H1 (cell line): ENCODE measurements at regions not wholly inside any gene's neighbourhood (a gene's known extent, or its start where the extent isn't known, plus 50 kb on each side); places are given as distances from the start of the nearest gene placed in this dataset.

Source experiments
- CTCF ChIA-PET: fragments of 300-600 bp; sonication (Branson Sonifier 250); formaldehyde crosslinking; loops from one replicate; lab custom pipeline; 2021; ENCODE audit not compliant: partially characterized antibody; lab: Charles Lee
- POLR2A ChIA-PET: fragments of 300-600 bp; sonication (Branson Sonifier 250); formaldehyde crosslinking; loops from one replicate; lab custom pipeline; 2021; ENCODE audit warnings: inconsistent platforms; ENCODE audit not compliant: partially characterized antibody; lab: Charles Lee
- DNase-seq, 2 experiments: peaks; one replicate each; pipeline versions ENCODE4 v3.0.0 to v3.0.0-alpha.2; 2010 to 2022; ENCODE audit warnings: low spot score in 2 of 2, low read depth in 1 of 2, mixed read lengths in 1 of 2
- FAIRE-seq: peaks from 2 replicates; lab custom pipeline; 2011; peaks lifted over from hg19 to GRCh38; lab: Jason Lieb, UNC
- H2AFZ ChIP-seq: 2 replicates; pipeline ENCODE4 v1.8.1; 2012; ENCODE audit warnings: low read length, inconsistent platforms
- H2AK5ac ChIP-seq: 2 replicates; pipeline ENCODE4 v1.6.1; 2013; ENCODE audit warnings: low read depth, low read length
- H2BK120ac ChIP-seq: replicated peaks from 2 replicates; pipeline ENCODE3; 2013; ENCODE audit warnings: low read depth, low read length, inconsistent platforms
- H2BK12ac ChIP-seq: 2 replicates; pipeline ENCODE4 v1.6.1; 2013; ENCODE audit warnings: low read depth, low read length
- H2BK15ac ChIP-seq: 2 replicates; pipeline ENCODE4 v1.6.1; 2013; ENCODE audit warnings: low read length
- H2BK20ac ChIP-seq: 2 replicates; pipeline ENCODE4 v1.6.1; 2013; ENCODE audit warnings: low read length
- H2BK5ac ChIP-seq: 2 replicates; pipeline ENCODE4 v1.6.1; 2013; ENCODE audit warnings: low read depth, low read length
- H3K14ac ChIP-seq: 2 replicates; pipeline ENCODE4 v1.6.1; 2013; ENCODE audit warnings: inconsistent platforms; ENCODE audit not compliant: insufficient read length
- H3K18ac ChIP-seq: 2 replicates; pipeline ENCODE4 v1.6.1; 2013; ENCODE audit warnings: low read length; ENCODE audit errors: extremely low read depth
- H3K23ac ChIP-seq: 2 replicates; pipeline ENCODE4 v1.6.1; 2013; ENCODE audit warnings: inconsistent platforms; ENCODE audit not compliant: insufficient read length
- H3K23me2 ChIP-seq: 2 replicates; pipeline ENCODE4 v1.6.1; 2013; ENCODE audit warnings: low read depth, low read length
- H3K27ac ChIP-seq: 2 replicates; pipeline ENCODE4 v1.6.1; 2011; ENCODE audit warnings: low read depth, low read length, inconsistent platforms
- H3K27me3 ChIP-seq, 4 experiments: replicated peaks in 1 of 4; 1 replicate in 1 of 4; 2 replicates in 3 of 4; pipeline versions ENCODE4 v1.6.1 to v1.8.1; 2011 to 2013; ENCODE audit warnings: low read length in 3 of 4, mild to moderate bottlenecking in 3 of 4, inconsistent platforms in 2 of 4, mixed read lengths in 2 of 4, moderate library complexity in 1 of 4; ENCODE audit not compliant: control insufficient read depth in 3 of 4, insufficient read depth in 3 of 4; ENCODE audit errors: extremely low read depth in 1 of 4
- H3K36me3 ChIP-seq, 4 experiments: 2 replicates each; pipeline versions ENCODE4 v1.6.1 to v1.8.1; 2011 to 2013; ENCODE audit warnings: mild to moderate bottlenecking in 4 of 4, low read length in 3 of 4, moderate library complexity in 2 of 4, control low read depth in 1 of 4, inconsistent platforms in 1 of 4; ENCODE audit not compliant: insufficient read depth in 4 of 4, control insufficient read depth in 2 of 4
- H3K4ac ChIP-seq: replicated peaks from 2 replicates; pipeline ENCODE3; 2013; ENCODE audit warnings: low read length, low read depth, mixed read lengths, inconsistent platforms; ENCODE audit not compliant: insufficient read length
- H3K4me1 ChIP-seq, 4 experiments: replicated peaks in 1 of 4; 1 replicate in 1 of 4; 2 replicates in 3 of 4; pipeline versions ENCODE4 v1.6.1 to v1.8.1; 2011 to 2013; ENCODE audit warnings: low read length in 3 of 4, inconsistent platforms in 2 of 4, mixed read lengths in 1 of 4; ENCODE audit not compliant: insufficient read depth in 4 of 4, control insufficient read depth in 3 of 4
- H3K4me2 ChIP-seq, 2 experiments: 2 replicates each; pipeline versions ENCODE4 v1.6.1 to v1.8.1; 2011 to 2013; ENCODE audit warnings: low read depth in 2 of 2, low read length in 2 of 2, control low read depth in 1 of 2, inconsistent platforms in 1 of 2, mild to moderate bottlenecking in 1 of 2; ENCODE audit not compliant: insufficient read depth in 1 of 2
- H3K4me3 ChIP-seq, 4 experiments: fragments of 200-600, 300-600 bp in 1 of 4; sonication (generic), shearing (Covaris generic), sonication (Bioruptor Twin) in 1 of 4; 2 replicates each; pipeline versions ENCODE4 v1.5.1 to v1.8.1; 2011 to 2016; ENCODE audit warnings: low read length in 4 of 4, low read depth in 3 of 4, control low read depth in 2 of 4, inconsistent platforms in 2 of 4, mild to moderate bottlenecking in 2 of 4, mixed read lengths in 1 of 4, moderate library complexity in 1 of 4; ENCODE audit not compliant: insufficient read depth in 2 of 4; ENCODE audit errors: extremely low read depth in 1 of 4
- H3K56ac ChIP-seq: replicated peaks from 2 replicates; pipeline ENCODE3; 2013; ENCODE audit warnings: low read depth, mild to moderate bottlenecking, mixed read lengths, low read length, inconsistent platforms; ENCODE audit not compliant: insufficient read length
- H3K79me1 ChIP-seq: 2 replicates; pipeline ENCODE4 v1.6.1; 2013; ENCODE audit warnings: low read depth, low read length, control low read depth
- H3K79me2 ChIP-seq, 2 experiments: 2 replicates each; pipeline versions ENCODE4 v1.6.1 to v1.8.1; 2012 to 2013; ENCODE audit warnings: low read length in 2 of 2, mild to moderate bottlenecking in 2 of 2, inconsistent platforms in 1 of 2; ENCODE audit not compliant: insufficient read depth in 2 of 2, control insufficient read depth in 1 of 2
- H3K9ac ChIP-seq, 4 experiments: replicated peaks in 1 of 4; 1 replicate in 1 of 4; 2 replicates in 3 of 4; pipeline versions ENCODE4 v1.6.1 to v1.8.1; 2011 to 2013; ENCODE audit warnings: low read depth in 3 of 4, low read length in 3 of 4, control low read depth in 2 of 4, mild to moderate bottlenecking in 2 of 4, moderate library complexity in 2 of 4, inconsistent platforms in 1 of 4; ENCODE audit errors: extremely low read depth in 1 of 4
- H3K9me3 ChIP-seq, 2 experiments: 2 replicates each; pipeline versions ENCODE4 v1.6.1 to v1.8.1; 2012 to 2013; ENCODE audit warnings: mild to moderate bottlenecking in 2 of 2, moderate library complexity in 2 of 2, control low read depth in 1 of 2, inconsistent platforms in 1 of 2, low read depth in 1 of 2, low read length in 1 of 2, mixed read lengths in 1 of 2; ENCODE audit not compliant: insufficient read depth in 2 of 2
- H4K20me1 ChIP-seq, 2 experiments: replicated peaks in 1 of 2; 2 replicates each; pipeline versions ENCODE3 to v1.8.1; 2011 to 2013; ENCODE audit warnings: inconsistent platforms in 2 of 2, low read length in 2 of 2, mild to moderate bottlenecking in 1 of 2; ENCODE audit not compliant: insufficient read depth in 2 of 2, control insufficient read depth in 1 of 2
- H4K5ac ChIP-seq: 2 replicates; pipeline ENCODE4 v1.6.1; 2013; ENCODE audit warnings: low read length, low read depth, mixed read lengths, inconsistent platforms; ENCODE audit not compliant: insufficient read length
- H4K8ac ChIP-seq: 2 replicates; pipeline ENCODE4 v1.8.0; 2013; ENCODE audit warnings: mild to moderate bottlenecking, moderate library complexity, low read length, inconsistent platforms; ENCODE audit not compliant: insufficient read depth; ENCODE audit errors: extremely low read depth
- H4K91ac ChIP-seq: replicated peaks from 2 replicates; pipeline ENCODE3; 2013; ENCODE audit warnings: low read length, mixed read lengths, inconsistent platforms; ENCODE audit not compliant: insufficient read length
- E2F6 ChIP-seq: IDR thresholded peaks from 2 replicates; pipeline ENCODE4 v1.6.1; 2012; ENCODE audit warnings: inconsistent platforms
- HDAC2 ChIP-seq, 2 experiments: fragments of 300-600 bp in 1 of 2; sonication (generic) in 1 of 2; IDR thresholded peaks; 2 replicates each; pipeline ENCODE4 v1.6.1; 2011 to 2012; ENCODE audit warnings: low read depth in 2 of 2, low read length in 2 of 2, mild to moderate bottlenecking in 2 of 2, moderate library complexity in 2 of 2, borderline replicate concordance in 1 of 2, inconsistent platforms in 1 of 2
- JUN ChIP-seq: IDR thresholded peaks from 2 replicates; pipeline ENCODE4 v1.6.1; 2011; ENCODE audit warnings: low read depth, mild to moderate bottlenecking, improper control_type of control experiment, low read length
- POLR2AphosphoS5 ChIP-seq: IDR thresholded peaks from 2 replicates; pipeline ENCODE4 v1.6.1; 2011; ENCODE audit warnings: low read depth, low read length
- RAD21 ChIP-seq, 2 experiments: IDR thresholded peaks in 1 of 2; conservative IDR thresholded peaks in 1 of 2; 2 replicates each; pipeline ENCODE4 v1.6.1; 2011; ENCODE audit warnings: low read depth in 2 of 2, low read length in 2 of 2, improper control_type of control experiment in 1 of 2, inconsistent platforms in 1 of 2, mild to moderate bottlenecking in 1 of 2, moderate library complexity in 1 of 2
- SAP30 ChIP-seq: fragments of 300-600 bp; sonication (generic); IDR thresholded peaks from 2 replicates; pipeline ENCODE4 v1.7.1; 2012; ENCODE audit warnings: low read length, moderate library complexity, mild to moderate bottlenecking, inconsistent platforms; ENCODE audit not compliant: insufficient read depth, insufficient replicate concordance
- SP4 ChIP-seq: IDR thresholded peaks from 2 replicates; pipeline ENCODE4 v1.6.1; 2012; ENCODE audit warnings: low read length, inconsistent platforms
- TAF1 ChIP-seq: IDR thresholded peaks from 2 replicates; pipeline ENCODE4 v1.6.1; 2011; ENCODE audit warnings: mild to moderate bottlenecking, low read depth, low read length
- TAF7 ChIP-seq: optimal IDR thresholded peaks from 2 replicates; pipeline ENCODE3; 2011; ENCODE audit warnings: low read depth, mild to moderate bottlenecking, inconsistent platforms, low read length, moderate library complexity, borderline replicate concordance
- WGBS, 2 experiments: shearing (Covaris generic) in 1 of 2; methylation state at CpG; one replicate each; pipeline versions ENCODE4 v1.1.6 to v1.1.7; 2013 to 2015; ENCODE audit warnings: low lambda C conversion rate in 2 of 2, mixed read lengths in 2 of 2, inconsistent platforms in 1 of 2, low coverage in 1 of 2, missing lambda C conversion rate in 1 of 2; ENCODE audit not compliant: insufficient replicate concordance in 2 of 2, insufficient coverage in 1 of 2, insufficient read length in 1 of 2; ENCODE audit errors: extremely low coverage in 1 of 2, missing lambda C conversion rate in 1 of 2; 5-methylcytosine and 5-hydroxymethylcytosine counted together
- TF ChIP-seq, protein P1 (sequence below), 3 experiments: IDR thresholded peaks; 1 replicate in 2 of 3; 2 replicates in 1 of 3; pipeline versions ENCODE4 v1.5.1 to v1.6.1; 2011; ENCODE audit warnings: low read length in 3 of 3, mild to moderate bottlenecking in 3 of 3, inconsistent platforms in 2 of 3, low read depth in 1 of 3, moderate library complexity in 1 of 3; ENCODE audit not compliant: insufficient read depth in 1 of 3; ENCODE audit errors: control extremely low read depth in 1 of 3

DNA sequence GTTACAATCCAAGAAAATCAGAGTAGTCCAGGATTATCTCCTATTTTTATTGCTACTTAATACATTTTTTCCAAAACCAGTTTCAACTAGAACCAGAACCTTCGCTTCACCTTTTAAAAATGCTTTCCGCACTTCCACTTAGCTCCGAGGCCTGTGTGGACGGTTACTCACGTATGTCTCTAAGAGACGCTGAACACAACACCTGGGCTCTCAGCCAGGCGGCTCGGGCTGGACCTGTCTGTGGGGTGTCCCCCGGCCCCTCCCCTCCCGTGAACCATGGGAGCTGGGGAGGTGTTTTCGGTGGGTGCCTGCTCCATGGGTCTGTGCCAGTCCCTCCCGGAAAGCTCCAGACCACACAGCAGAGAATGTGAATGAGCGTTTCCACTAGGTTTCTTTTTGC is 223.8 kb downstream of the GLI2 start:
- Histone ChIP-seq H3K18ac (no peak overlapping the region), H3K4me2 (no peak overlapping the region), H3K23me2 (no peaks in the 10 kb centered on the region), H2AFZ (no peak overlapping the region), H3K23ac (no peak overlapping the region), H3K14ac (no peak overlapping the region), H2AK5ac (no peak overlapping the region), H2BK5ac (no peak overlapping the region), H3K9ac (no peak overlapping the region), H3K79me2 (no peaks in the 10 kb centered on the region), H2BK20ac (no peak overlapping the region), H3K4me3 (no peak overlapping the region), H3K79me1 (no peaks in the 10 kb centered on the region; the same call in 1 of the 2 replicates), H4K20me1 (peaks cover 0 to 22% of the 10 kb centered on the region in 2 experiments), H3K27ac (no peak overlapping the region), H3K56ac (no peak overlapping the region), H2BK120ac (no peak overlapping the region), H4K91ac (no peak overlapping the region), H3K4ac (no peak overlapping the region), H4K8ac (no peak overlapping the region), H3K27me3 (no peaks in the 10 kb centered on the region), H3K4me1 (no peaks in the 10 kb centered on the region), H2BK15ac (no peak overlapping the region), H3K36me3 (peaks cover 0 to 3% (median 2%) of the 10 kb centered on the region in 4 experiments; a peak in 1 of 8 replicates), H2BK12ac (no peak overlapping the region), H4K5ac (no peak overlapping the region), H3K9me3 (no peaks in the 10 kb centered on the region)
- 90% methylated on average over 13 of the region's 13 CpGs; no CpG with 5 or more reads in 1 of the 2 experiments for WGBS, 2 experiments
- ChIA-PET CTCF (interaction anchor here (0.6 to 6.0 kb wide), 55 partner anchors 9 to 548 kb away, joined by 3 to 58 read pairs (median 5); partner anchors contain the start of gene GLI2), POLR2A (interaction anchor here (1.5 to 2.2 kb wide), 2 partner anchors 10 to 116 kb away, joined by 3 to 11 read pairs; no protein-coding TSS in a partner anchor)
- DNase-seq (no peak), FAIRE-seq (no peak)
- TF ChIP-seq TAF1 (no peak), TAF7 (no peak), SAP30 (no peak), E2F6 (no peak), RAD21 (IDR thresholded peaks at IDR 0.05 in 1 of 2, conservative IDR thresholded peaks at IDR 0.05 in 1 of 2; ENCODE audit: low read depth in 2 of 2, low read length in 2 of 2) (no peak), JUN (no peak), SP4 (no peak), HDAC2 (IDR thresholded peaks at IDR 0.05; ENCODE audit: borderline replicate concordance in 1 of 2, low read depth in 2 of 2, low read length in 2 of 2) (no peak), POLR2AphosphoS5 (no peak)
- TF ChIP-seq, protein P1, sequence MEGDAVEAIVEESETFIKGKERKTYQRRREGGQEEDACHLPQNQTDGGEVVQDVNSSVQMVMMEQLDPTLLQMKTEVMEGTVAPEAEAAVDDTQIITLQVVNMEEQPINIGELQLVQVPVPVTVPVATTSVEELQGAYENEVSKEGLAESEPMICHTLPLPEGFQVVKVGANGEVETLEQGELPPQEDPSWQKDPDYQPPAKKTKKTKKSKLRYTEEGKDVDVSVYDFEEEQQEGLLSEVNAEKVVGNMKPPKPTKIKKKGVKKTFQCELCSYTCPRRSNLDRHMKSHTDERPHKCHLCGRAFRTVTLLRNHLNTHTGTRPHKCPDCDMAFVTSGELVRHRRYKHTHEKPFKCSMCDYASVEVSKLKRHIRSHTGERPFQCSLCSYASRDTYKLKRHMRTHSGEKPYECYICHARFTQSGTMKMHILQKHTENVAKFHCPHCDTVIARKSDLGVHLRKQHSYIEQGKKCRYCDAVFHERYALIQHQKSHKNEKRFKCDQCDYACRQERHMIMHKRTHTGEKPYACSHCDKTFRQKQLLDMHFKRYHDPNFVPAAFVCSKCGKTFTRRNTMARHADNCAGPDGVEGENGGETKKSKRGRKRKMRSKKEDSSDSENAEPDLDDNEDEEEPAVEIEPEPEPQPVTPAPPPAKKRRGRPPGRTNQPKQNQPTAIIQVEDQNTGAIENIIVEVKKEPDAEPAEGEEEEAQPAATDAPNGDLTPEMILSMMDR (IDR thresholded peaks at IDR 0.05; ENCODE audit: control extremely low read depth in 1 of 3, insufficient read depth in 1 of 3, low read depth in 1 of 3, low read length in 3 of 3) = no peak
